ENCODE measurements at regions not wholly inside any gene's neighbourhood (a gene's known extent, or its start where the extent isn't known, plus 50 kb on each side); places are given as distances from the start of the nearest gene placed in this dataset.

GRCh38 chr10:21334891-21335696, 190.4 kb downstream of the SKIDA1 start:
- Histone ChIP-seq H3K4me3 (no peak overlapping the region), H3K27ac (peak overlapping the region in 13 of 21 experiments; percentile 35 to 76 (median 59))

- Histone ChIP-seq H3K27ac (peak overlapping the region in 7 of 21 experiments; percentile 29 to 79 (median 49)), H3K4me3 (no peak overlapping the region)
These were observed 194.9 kb downstream of the SKIDA1 start for GRCh38 chr10:21330628-21331020.

GRCh38 chr10:21329995-21330627, 195.4 kb downstream of the SKIDA1 start:
- Histone ChIP-seq H3K4me3 (no peak overlapping the region), H3K27ac (peak overlapping the region in 10 of 21 experiments; percentile 5 to 79 (median 40))

- no peak overlapping the region for H3K4me3 ChIP-seq
- no peak overlapping the region for H3K27ac ChIP-seq
These were observed 198.0 kb downstream of the SKIDA1 start for GRCh38 chr10:21327289-21327993.

GRCh38 chr10:21326594-21327288, 198.7 kb downstream of the SKIDA1 start:
- Histone ChIP-seq H3K4me3 (no peak overlapping the region), H3K27ac (no peak overlapping the region)

GRCh38 chr10:21318540-21319167, 206.8 kb downstream of the SKIDA1 start:
- Histone ChIP-seq H3K4me3 (no peak overlapping the region), H3K27ac (no peak overlapping the region)

GRCh38 chr10:21317902-21318301, 207.6 kb downstream of the SKIDA1 start:
- no peak overlapping the region for H3K27ac ChIP-seq
- H3K4me3 ChIP-seq, result no peak overlapping the region

GRCh38 chr10:21315645-21316220, 209.7 kb downstream of the SKIDA1 start:
- no peak overlapping the region for H3K4me3 ChIP-seq
- H3K27ac ChIP-seq, result peak overlapping the region in 8 of 21 experiments; percentile 12 to 62 (median 36)

GRCh38 chr10:21314906-21315644, 210.4 kb downstream of the SKIDA1 start:
- no peak overlapping the region for H3K4me3 ChIP-seq
- H3K27ac ChIP-seq, result peak overlapping the region in 7 of 21 experiments; percentile 12 to 62 (median 33)

GRCh38 chr10:21314111-21314626, 211.3 kb downstream of the SKIDA1 start:
- Histone ChIP-seq H3K4me3 (no peak overlapping the region), H3K27ac (peak overlapping the region in 1 of 21 experiments; percentile 49)

GRCh38 chr10:21313691-21314090, 211.8 kb downstream of the SKIDA1 start:
- Histone ChIP-seq H3K4me3 (no peak overlapping the region), H3K27ac (no peak overlapping the region)

GRCh38 chr10:21311426-21311825, 214.1 kb downstream of the SKIDA1 start:
- no peak overlapping the region for H3K27ac ChIP-seq
- H3K4me3 ChIP-seq, result no peak overlapping the region

- Histone ChIP-seq H3K27ac (no peak overlapping the region), H3K4me3 (no peak overlapping the region)
These were observed 216.1 kb downstream of the SKIDA1 start for GRCh38 chr10:21309427-21309826.

GRCh38 chr10:21308946-21309345, 216.5 kb downstream of the SKIDA1 start:
- H3K27ac ChIP-seq, result no peak overlapping the region
- no peak overlapping the region for H3K4me3 ChIP-seq

- H3K27ac ChIP-seq, result no peak overlapping the region
- no peak overlapping the region for H3K4me3 ChIP-seq
These were observed 217.5 kb downstream of the SKIDA1 start for GRCh38 chr10:21308018-21308417.

GRCh38 chr10:21304608-21305007, 220.9 kb downstream of the SKIDA1 start:
- H3K27ac ChIP-seq, result no peak overlapping the region
- H3K4me3 ChIP-seq, result no peak overlapping the region

- H3K27ac ChIP-seq, result no peak overlapping the region
- no peak overlapping the region for H3K4me3 ChIP-seq
These were observed 221.3 kb downstream of the SKIDA1 start for GRCh38 chr10:21304198-21304597.

GRCh38 chr10:21300551-21300950, 224.9 kb downstream of the SKIDA1 start:
- Histone ChIP-seq H3K27ac (no peak overlapping the region), H3K4me3 (no peak overlapping the region)

Data from skin epidermis (tissue), 12 donors.